ENCODE measurements at regions not wholly inside any gene's neighbourhood (a gene's known extent, or its start where the extent isn't known, plus 50 kb on each side); places are given as distances from the start of the nearest gene placed in this dataset.
"Not testable (repeated sequence)": the region's sequence is repeated elsewhere in the genome, so short reads cannot be mapped to it uniquely, and the experiment has no call there.

DNA sequence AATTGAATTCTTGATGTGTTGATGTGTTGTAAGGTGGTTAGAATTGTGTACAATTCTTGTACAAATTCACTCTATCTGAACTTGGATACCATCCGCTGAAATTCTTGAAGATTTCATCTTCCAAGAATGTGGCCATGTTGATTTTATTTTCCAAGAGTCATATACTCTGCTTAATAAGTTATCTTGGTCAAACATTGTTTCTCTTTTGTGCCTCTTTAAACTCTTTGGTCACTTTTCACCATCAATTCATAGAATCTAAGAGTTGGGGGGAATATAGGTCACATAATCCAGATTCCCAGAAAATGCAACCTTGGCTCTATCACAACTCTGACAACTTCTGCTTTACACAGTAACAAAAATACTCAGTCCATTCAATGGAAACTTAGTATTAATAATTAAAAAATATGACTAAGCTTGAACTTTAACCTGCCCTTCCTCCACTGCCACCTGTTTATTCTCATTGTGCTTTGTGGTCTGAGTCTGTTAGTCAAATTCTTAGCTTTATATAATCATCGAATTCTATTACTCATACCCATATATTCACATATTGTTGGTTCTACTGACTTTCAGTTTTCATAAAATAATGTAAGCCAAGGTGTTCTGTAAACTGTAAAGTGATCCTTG lies 373.2 kb downstream of the LMO7 start:
- ATAC-seq: no peak

GRCh38 chr13:76004416-76004815 lies 368.3 kb downstream of the LMO7 start:
- ATAC-seq (no peak), DNase-seq (no peak)

More for the DNA sequence above, 373.2 kb downstream of the LMO7 start:
- DNase-seq: no peak

- no peak for DNase-seq
- ATAC-seq: no peak
These were observed 364.0 kb downstream of the LMO7 start for GRCh38 chr13:76000131-76000530.

GRCh38 chr13:75996582-75996981 lies 360.5 kb downstream of the LMO7 start:
- DNase-seq (no peak), ATAC-seq (no peak)

- no peak for ATAC-seq
- DNase-seq: no peak
These were observed 359.8 kb downstream of the LMO7 start for GRCh38 chr13:75995966-75996365.

- no peak for ATAC-seq
- DNase-seq: no peak
These were observed 357.7 kb downstream of the LMO7 start for GRCh38 chr13:75993823-75994222.

DNA sequence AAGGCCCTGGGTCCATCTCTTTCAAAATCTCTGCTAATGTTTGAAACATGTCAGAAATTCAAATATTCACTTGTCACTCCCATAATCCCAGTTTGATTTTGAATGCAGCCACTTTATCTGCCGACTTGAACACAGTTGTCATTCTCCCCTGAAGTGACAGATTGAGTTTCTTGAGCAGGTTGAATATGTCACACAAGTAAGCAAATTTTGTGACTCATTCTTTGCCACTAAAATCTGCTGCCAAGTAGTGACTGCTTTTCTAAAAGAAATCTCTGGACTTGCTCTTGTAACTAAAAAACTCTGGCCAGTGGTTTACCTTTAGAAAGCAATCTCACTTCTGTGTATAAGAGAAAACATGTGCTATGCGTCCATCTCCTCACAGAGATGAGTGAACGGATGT lies 357.1 kb downstream of the LMO7 start:
- no peak for ATAC-seq
- DNase-seq: no peak

- DNase-seq (no peak), ATAC-seq (no peak)
These were observed 350.7 kb downstream of the LMO7 start for GRCh38 chr13:75986818-75987217.

DNA sequence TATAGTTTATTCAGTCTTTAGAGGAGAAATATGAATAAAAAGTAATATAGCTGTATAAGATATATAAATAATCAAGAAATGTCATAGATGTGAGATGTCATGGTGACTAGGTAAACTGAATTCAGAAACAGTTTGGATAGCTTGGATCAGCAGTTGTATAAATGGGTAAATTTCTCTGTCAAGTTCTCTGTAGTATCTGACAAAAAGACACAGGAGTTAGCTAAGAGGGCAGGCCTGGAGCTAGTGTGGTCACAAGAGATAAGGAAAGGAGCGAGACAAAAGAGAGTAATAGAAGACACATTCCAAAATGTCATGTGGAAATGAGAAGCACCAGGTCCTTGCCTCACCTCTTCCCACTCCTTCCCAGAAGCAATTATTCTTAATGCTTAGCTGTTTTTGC lies 349.0 kb downstream of the LMO7 start:
- DNase-seq (no peak), ATAC-seq (no peak)

GRCh38 chr13:75978818-75979217 lies 342.7 kb downstream of the LMO7 start:
- no peak for DNase-seq
- ATAC-seq: no peak

DNA sequence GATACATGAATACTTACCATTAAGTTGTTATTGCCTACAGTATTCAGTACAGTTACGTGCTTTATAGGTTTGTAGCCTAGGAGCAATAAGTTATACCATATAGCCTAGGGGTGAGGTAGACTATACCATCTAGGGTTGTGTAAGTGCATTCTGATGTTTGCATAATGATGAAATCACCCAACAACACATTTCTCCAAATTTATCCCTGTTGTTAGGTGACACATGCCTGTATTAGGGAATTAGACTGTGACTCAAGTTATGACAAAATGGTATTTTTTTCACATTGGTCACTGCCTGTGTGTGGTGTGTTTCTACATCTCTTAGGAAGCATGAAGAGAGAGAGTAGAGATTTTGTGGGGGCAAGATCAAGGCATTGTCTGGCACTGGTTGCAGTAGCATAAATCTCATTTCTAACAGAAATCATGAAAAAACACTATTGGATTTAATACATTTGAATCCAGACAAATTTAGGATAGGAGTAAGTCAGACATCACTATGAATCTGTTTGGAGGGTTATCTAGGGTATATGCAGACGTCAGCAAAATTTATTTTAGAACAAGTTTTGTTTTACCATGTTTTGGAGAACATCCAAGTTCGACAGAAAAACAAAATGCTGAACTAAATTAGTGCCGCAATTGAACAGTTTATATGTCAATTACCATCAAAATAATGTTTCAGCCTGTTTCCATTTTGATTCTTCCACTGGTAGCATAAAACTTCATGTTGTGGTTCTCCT lies 332.1 kb downstream of the LMO7 start:
- ATAC-seq (no peak), DNase-seq (no peak)

DNA sequence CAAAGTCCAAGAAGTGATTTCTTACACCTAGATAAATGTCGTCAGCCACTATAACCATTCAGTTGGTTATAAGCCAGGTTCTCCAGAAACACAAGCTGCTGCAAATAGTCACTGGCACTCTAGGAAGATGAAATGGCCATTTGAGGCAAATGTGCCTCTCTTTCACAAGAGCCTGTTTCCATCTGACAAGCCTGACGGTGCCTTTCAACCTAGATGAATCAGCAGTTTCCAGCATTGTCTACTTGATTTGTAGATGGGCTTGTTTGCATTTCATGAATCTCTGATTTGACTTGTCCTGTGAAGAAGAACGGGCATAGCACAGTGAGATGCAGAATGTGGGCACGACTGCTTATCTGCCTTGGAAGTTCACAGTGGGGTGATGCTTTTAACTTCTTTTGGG lies 327.2 kb downstream of the LMO7 start:
- ATAC-seq (no peak), DNase-seq (no peak)

GRCh38 chr13:75961911-75962310 lies 325.8 kb downstream of the LMO7 start:
- DNase-seq: no peak
- ATAC-seq: no peak

GRCh38 chr13:75960538-75960994 lies 324.4 kb downstream of the LMO7 start:
- ATAC-seq (no peak), DNase-seq (no peak)

- DNase-seq (no peak), ATAC-seq (no peak)
These were observed 323.8 kb downstream of the LMO7 start for GRCh38 chr13:75959861-75960481.

DNA sequence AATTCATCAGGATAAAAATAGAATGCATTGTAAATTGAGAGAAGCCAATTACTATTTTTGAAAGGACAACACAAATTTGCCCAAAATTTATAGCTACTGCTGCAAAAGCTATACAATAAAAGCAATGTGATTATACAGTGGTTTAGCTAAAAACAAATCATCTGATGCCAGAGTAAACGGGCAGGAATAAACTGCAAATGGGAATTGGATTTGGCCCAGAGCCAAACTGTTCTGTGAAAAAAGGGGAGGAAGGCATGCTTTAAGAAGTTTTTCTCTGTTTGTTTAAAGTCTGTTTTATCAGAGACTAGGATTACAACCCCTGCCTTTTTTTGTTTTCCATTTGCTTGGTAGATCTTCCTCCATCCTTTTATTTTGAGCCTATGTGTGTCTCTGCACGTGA lies 317.5 kb downstream of the LMO7 start:
- not testable (repeated sequence) for DNase-seq, ATAC-seq

DNA sequence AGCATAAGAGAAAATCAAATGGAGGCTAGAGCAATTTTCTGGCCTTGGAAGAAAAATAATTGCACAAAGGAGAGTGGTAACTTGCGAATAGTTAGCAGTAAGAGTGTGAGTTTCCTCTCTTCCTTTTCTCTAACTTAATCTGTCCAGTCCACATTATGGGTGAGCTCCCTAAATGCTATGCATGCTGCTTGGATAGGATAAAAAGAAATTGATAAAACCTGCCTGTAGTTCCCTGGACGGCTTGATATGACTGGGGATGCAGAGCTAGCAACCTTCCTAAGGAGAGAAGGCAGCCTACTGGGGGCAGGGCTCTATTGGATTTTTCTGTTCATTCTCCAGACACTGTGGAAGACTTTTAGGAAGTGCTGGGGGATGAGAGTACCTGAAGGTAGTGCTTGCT lies 311.3 kb downstream of the LMO7 start:
- DNase-seq (no peak), ATAC-seq (no peak)

DNA sequence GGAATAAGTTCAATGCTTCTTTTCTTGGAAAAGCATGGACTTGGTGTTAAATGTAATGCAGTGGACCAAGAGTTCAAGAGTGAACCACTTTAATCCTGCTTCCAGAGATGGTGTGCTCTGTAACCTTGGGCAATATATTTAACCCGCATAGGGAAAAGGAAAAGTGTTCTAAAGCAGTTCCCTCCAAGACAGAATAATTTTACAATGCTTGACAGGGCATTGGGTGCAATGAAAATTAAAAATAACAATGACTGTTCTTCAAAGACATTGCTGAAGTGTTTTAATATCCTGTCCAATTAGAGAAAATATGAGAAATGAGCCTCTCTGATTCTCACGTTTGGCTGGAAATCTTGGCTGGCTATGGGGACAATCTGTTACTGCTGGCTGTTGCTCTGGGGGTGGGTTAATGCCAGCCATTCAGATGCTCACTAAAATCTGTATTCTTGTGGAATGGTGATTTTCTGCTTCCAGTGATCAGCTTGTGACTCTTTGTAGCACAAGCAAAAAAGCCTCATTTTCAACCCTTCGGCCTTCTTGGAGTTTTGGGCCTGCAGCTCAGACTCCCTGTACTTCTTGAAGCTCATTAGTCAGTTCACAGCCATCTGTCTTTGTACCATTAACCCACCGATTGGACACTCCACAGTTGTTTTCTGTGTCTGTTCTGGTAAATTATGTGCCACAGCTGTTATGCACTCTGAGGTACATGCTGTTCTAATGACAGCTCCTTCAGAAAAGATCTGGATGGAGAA lies 310.6 kb downstream of the LMO7 start:
- ATAC-seq (no peak), DNase-seq (no peak)

- ATAC-seq: no peak
- DNase-seq: no peak
These were observed 309.8 kb downstream of the LMO7 start for GRCh38 chr13:75945841-75946482.

- DNase-seq (no peak), ATAC-seq (no peak)
These were observed 302.9 kb downstream of the LMO7 start for GRCh38 chr13:75938811-75939560.

- DNase-seq (no peak), ATAC-seq (no peak)
These were observed 300.7 kb downstream of the LMO7 start for GRCh38 chr13:75936791-75937190.

DNA sequence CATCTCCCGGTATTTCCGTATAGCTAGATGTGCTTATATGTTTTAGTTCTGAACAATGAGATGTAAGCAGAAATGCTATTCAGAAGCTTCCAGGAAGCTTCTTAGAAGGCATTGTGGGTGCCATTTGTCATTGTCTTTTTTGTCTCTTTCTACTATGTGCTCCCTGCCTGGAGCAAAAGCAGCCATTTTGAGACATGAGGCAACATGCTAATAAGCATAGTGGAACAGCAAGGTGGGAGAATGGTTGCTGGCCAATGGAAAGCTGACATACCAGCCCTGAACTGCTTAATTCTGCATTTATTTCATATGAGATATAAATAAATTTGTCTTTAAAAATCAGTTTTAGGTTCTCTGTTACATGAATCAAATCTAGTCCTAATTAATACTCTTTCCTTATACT lies 299.7 kb downstream of the LMO7 start:
- ATAC-seq (no peak), DNase-seq (no peak)

Data from stimulated activated naive CD8-positive, alpha-beta T cell treated with anti-CD3 and anti-CD28 coated beads, Interleukin-15, Interleukin-2, amounts not matched to agents 100 U/mL and 50 U/mL, for 24 hours (primary cell).